ENCODE measurements at regions not wholly inside any gene's neighbourhood (a gene's known extent, or its start where the extent isn't known, plus 50 kb on each side); places are given as distances from the start of the nearest gene placed in this dataset.
"Not testable (repeated sequence)": the region's sequence is repeated elsewhere in the genome, so short reads cannot be mapped to it uniquely, and the experiment has no call there.

- DNase-seq (ENCODE audit: low read depth in 4 of 4, low spot score in 2 of 4) = no peak
These were observed 149.7 kb downstream of the MREG start for GRCh38 chr2:215863687-215864086.

GRCh38 chr2:215862351-215862771, 151.0 kb downstream of the MREG start:
- DNase-seq (ENCODE audit: low read depth in 4 of 4, low spot score in 2 of 4) = no peak

- no peak for DNase-seq (ENCODE audit: low read depth in 4 of 4, low spot score in 2 of 4)
These were observed 151.6 kb downstream of the MREG start for GRCh38 chr2:215861607-215862350.

- DNase-seq (ENCODE audit: low read depth in 4 of 4, low spot score in 2 of 4) = no peak
These were observed 157.3 kb downstream of the MREG start for GRCh38 chr2:215856080-215856479.

- not testable (repeated sequence) for DNase-seq (ENCODE audit: low read depth in 4 of 4, low spot score in 2 of 4)
These were observed 158.0 kb downstream of the MREG start for GRCh38 chr2:215855308-215855707.

- DNase-seq (ENCODE audit: low read depth in 4 of 4, low spot score in 2 of 4) = no peak
These were observed 159.3 kb downstream of the MREG start for GRCh38 chr2:215854008-215854407.

- DNase-seq (ENCODE audit: low read depth in 4 of 4, low spot score in 2 of 4) = no peak
These were observed 161.7 kb downstream of the MREG start for GRCh38 chr2:215851696-215852095.

GRCh38 chr2:215851082-215851481, 162.3 kb downstream of the MREG start:
- DNase-seq (ENCODE audit: low read depth in 4 of 4, low spot score in 2 of 4) = no peak

- no peak for DNase-seq (ENCODE audit: low read depth in 4 of 4, low spot score in 2 of 4)
These were observed 163.0 kb downstream of the MREG start for GRCh38 chr2:215850380-215850779.

- DNase-seq (ENCODE audit: low read depth in 4 of 4, low spot score in 2 of 4) = no peak
These were observed 163.6 kb downstream of the MREG start for GRCh38 chr2:215849771-215850170.

- no peak for DNase-seq (ENCODE audit: low read depth in 4 of 4, low spot score in 2 of 4)
These were observed 164.7 kb downstream of the MREG start for GRCh38 chr2:215848698-215849097.

GRCh38 chr2:215848146-215848545, 165.2 kb downstream of the MREG start:
- DNase-seq (ENCODE audit: low read depth in 4 of 4, low spot score in 2 of 4) = no peak

- DNase-seq (ENCODE audit: low read depth in 4 of 4, low spot score in 2 of 4) = no peak
These were observed 165.6 kb downstream of the MREG start for GRCh38 chr2:215847718-215848117.

- DNase-seq (ENCODE audit: low read depth in 4 of 4, low spot score in 2 of 4) = no peak
These were observed 166.3 kb downstream of the MREG start for GRCh38 chr2:215847056-215847455.

- no peak for DNase-seq (ENCODE audit: low read depth in 4 of 4, low spot score in 2 of 4)
These were observed 167.3 kb downstream of the MREG start for GRCh38 chr2:215845839-215846586.

GRCh38 chr2:215843579-215843978, 169.8 kb downstream of the MREG start:
- DNase-seq (ENCODE audit: low read depth in 4 of 4, low spot score in 2 of 4) = no peak

- DNase-seq (ENCODE audit: low read depth in 4 of 4, low spot score in 2 of 4) = no peak
These were observed 172.1 kb downstream of the MREG start for GRCh38 chr2:215841175-215841816.

GRCh38 chr2:215839816-215840215, 173.5 kb downstream of the MREG start:
- DNase-seq (ENCODE audit: low read depth in 4 of 4, low spot score in 2 of 4) = no peak

- no peak for DNase-seq (ENCODE audit: low read depth in 4 of 4, low spot score in 2 of 4)
These were observed 174.0 kb downstream of the MREG start for GRCh38 chr2:215839309-215839708.

GRCh38 chr2:215836881-215837280, 176.5 kb downstream of the MREG start:
- no peak for DNase-seq (ENCODE audit: low read depth in 4 of 4, low spot score in 2 of 4)

GRCh38 chr2:215835657-215836056, 177.7 kb downstream of the MREG start:
- no peak for DNase-seq (ENCODE audit: low read depth in 4 of 4, low spot score in 2 of 4)

GRCh38 chr2:215835231-215835630, 178.1 kb downstream of the MREG start:
- no peak for DNase-seq (ENCODE audit: low read depth in 4 of 4, low spot score in 2 of 4)

All from left renal cortex interstitium (tissue), 4 donors.